ENCODE measurements at regions not wholly inside any gene's neighbourhood (a gene's known extent, or its start where the extent isn't known, plus 50 kb on each side); places are given as distances from the start of the nearest gene placed in this dataset.

- DNase-seq: no peak
These were observed 230.2 kb upstream of the NT5C1B start for GRCh38 chr2:18819566-18819965.

- no peak for DNase-seq
These were observed 225.0 kb upstream of the NT5C1B start for GRCh38 chr2:18814387-18814786.

GRCh38 chr2:18804536-18804935 lies 215.2 kb upstream of the NT5C1B start:
- no peak for DNase-seq

- no peak for DNase-seq
These were observed 214.0 kb upstream of the NT5C1B start for GRCh38 chr2:18803141-18803939.

GRCh38 chr2:18800240-18800971 lies 211.0 kb upstream of the NT5C1B start:
- DNase-seq: no peak

GRCh38 chr2:18799397-18799796 lies 210.0 kb upstream of the NT5C1B start:
- no peak for DNase-seq

- no peak for DNase-seq
These were observed 207.9 kb upstream of the NT5C1B start for GRCh38 chr2:18797133-18797845.

- DNase-seq: no peak
These were observed 206.5 kb upstream of the NT5C1B start for GRCh38 chr2:18795906-18796305.

GRCh38 chr2:18792684-18793083 lies 203.3 kb upstream of the NT5C1B start:
- DNase-seq: no peak

- DNase-seq: no peak
These were observed 202.9 kb upstream of the NT5C1B start for GRCh38 chr2:18792226-18792629.

GRCh38 chr2:18791172-18791797 lies 201.9 kb upstream of the NT5C1B start:
- DNase-seq: no peak

GRCh38 chr2:18790509-18791171 lies 201.3 kb upstream of the NT5C1B start:
- DNase-seq: no peak

GRCh38 chr2:18788592-18788991 lies 199.2 kb upstream of the NT5C1B start:
- no peak for DNase-seq

GRCh38 chr2:18787726-18788125 lies 198.4 kb upstream of the NT5C1B start:
- DNase-seq: no peak

- DNase-seq: no peak
These were observed 194.9 kb upstream of the NT5C1B start for GRCh38 chr2:18784245-18784644.

GRCh38 chr2:18781541-18782280 lies 192.3 kb upstream of the NT5C1B start:
- no peak for DNase-seq

- DNase-seq: no peak
These were observed 188.0 kb upstream of the NT5C1B start for GRCh38 chr2:18777250-18777812.

GRCh38 chr2:18771212-18771611 lies 181.8 kb upstream of the NT5C1B start:
- no peak for DNase-seq

GRCh38 chr2:18763338-18763737 lies 174.0 kb upstream of the NT5C1B start:
- no peak for DNase-seq

GRCh38 chr2:18762667-18763066 lies 173.3 kb upstream of the NT5C1B start:
- DNase-seq: no peak

- DNase-seq: no peak
These were observed 164.9 kb upstream of the NT5C1B start for GRCh38 chr2:18754286-18754685.

- no peak for DNase-seq
These were observed 164.4 kb upstream of the NT5C1B start for GRCh38 chr2:18753722-18754121.
